CD4-positive, alpha-beta T cell treated with Interleukin-4 for 4 hours (primary cell): ENCODE measurements at regions not wholly inside any gene's neighbourhood (a gene's known extent, or its start where the extent isn't known, plus 50 kb on each side); places are given as distances from the start of the nearest gene placed in this dataset.

Source experiments
- DNase-seq: peaks from one replicate; pipeline ENCODE4 v3.0.0-alpha.2; 2020

DNA sequence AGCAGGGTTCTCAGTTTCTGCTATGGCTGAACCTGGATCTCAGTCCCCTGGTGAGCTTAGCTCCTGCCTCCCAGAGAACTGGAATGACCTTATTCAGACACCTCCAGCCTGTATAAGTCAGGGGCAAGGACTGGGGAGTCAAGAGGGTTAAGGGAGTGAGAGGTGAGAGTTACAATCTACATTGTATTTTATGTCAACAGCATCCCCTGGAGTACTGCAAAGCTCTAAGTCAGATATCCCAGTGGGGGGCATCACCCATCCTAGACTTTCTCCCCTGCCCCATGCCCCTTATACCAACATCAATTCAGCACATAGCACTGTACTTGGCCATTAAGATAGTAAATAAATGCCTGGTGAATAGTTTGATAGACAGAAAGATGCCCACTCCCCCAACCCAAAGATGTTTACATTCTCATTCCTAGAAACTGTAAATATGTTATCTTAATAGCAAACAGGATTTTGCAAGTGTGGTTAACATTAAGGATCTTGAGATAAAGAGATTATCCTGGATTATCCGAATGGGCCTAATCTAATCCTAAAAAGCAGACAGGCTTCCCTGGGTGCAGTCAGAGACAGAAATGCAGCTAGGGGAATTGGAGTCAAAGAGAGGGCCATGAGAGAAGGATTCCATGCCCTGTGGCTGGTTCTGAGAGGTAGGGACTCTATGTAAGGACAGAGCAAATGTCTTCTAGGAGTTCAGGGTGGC is 132.3 kb upstream of the RASGRP1 start:
- DNase-seq, result no peak

DNA sequence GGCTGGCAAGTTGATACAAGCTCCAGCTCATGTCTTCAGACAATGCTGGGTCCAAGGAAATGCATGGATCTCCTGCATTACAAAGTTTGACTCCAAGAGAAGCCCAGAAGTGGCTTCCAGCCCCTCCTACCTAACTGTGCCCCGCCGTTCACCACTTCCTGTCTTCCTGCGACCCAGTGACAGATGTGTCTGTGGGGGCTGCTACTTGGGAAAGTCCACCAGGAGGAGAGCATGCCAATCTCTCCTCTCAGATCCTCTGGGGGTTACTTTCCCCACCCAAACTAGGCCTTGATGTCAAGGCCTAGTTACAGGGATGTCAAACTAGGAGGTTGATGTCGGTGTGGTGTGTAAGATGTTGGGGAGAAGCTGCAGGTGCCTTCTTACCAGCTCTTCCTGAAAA is 133.6 kb upstream of the RASGRP1 start:
- no peak for DNase-seq

DNA sequence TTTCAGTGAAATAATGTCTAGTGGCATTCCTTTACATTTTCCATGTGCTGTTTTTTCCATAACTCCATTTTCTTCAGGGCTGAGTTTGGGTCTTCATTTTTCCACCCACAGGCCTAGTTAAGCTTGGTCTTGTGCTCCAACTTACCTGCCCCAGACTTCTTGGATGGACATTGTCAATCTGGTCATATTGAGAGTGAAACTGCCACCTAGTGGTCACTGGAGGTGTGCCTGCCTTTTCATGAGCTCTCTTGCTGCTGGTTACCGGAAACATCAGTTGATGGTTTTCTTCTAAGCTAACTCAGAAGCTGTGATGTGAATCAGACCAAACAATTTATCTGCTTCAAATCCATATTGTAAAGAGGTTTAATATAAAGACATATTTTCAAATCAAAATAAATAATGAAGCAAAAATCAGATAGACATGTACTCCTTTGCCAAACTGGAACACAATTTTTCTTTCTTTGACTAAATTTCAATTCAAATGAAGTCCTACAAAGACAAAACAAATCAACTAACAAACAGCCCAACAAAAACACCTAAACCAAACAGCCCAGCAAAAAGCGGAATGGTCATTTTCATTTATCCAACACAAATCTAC is 135.1 kb upstream of the RASGRP1 start:
- DNase-seq, result peak; percentile 84

DNA sequence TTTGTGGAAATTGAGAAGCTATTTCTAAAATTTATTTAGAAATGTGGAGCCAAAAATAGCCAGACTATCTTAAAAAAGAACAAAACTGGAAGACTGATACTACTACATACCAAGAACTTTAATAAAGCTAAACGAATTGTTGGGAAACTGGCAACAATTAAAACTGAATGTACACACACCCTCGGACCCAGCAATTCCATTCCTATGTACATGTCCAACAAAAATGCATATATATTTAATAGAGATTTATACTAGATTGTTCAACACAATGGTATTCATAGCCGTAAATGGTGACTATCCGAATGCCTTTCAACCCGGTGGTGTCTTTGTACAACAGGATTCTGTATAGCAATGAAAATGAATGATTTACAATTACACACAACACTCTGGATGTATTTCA is 136.5 kb upstream of the RASGRP1 start:
- no peak for DNase-seq

DNA sequence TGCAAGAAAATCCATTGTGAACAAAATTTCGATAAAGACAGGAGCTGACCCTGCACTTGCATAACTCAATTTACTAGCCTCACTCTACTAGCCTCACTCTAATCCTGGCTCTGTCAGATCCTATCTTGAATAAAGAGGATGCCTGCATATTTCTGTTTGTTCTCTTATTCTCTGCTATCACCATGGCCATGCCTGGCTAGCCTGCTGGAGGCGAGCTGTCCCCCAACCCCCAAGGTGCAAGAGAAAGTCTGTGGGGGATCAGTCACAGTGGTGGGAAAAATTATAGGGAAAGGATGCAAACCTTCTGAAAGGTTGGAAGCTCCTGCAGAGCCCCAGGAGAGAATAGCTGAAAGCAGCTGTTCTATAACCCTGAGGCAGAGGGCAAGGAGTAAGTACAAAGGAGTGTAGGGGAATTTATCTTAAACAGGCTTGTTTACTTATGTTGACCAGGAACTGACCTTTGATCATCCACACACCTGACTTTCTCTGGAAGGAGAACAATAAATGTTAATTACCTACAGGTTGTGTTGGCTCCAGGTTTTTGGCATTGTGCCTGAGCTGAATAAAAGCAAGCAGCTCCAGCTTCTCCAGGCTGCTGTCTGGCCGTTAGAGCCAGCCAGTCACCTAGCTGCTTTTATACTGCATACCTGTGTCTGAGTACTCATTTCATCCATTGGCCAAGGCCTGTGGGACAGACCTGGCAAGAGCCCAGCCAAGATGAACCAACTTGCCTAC is 137.7 kb upstream of the RASGRP1 start:
- no peak for DNase-seq

DNA sequence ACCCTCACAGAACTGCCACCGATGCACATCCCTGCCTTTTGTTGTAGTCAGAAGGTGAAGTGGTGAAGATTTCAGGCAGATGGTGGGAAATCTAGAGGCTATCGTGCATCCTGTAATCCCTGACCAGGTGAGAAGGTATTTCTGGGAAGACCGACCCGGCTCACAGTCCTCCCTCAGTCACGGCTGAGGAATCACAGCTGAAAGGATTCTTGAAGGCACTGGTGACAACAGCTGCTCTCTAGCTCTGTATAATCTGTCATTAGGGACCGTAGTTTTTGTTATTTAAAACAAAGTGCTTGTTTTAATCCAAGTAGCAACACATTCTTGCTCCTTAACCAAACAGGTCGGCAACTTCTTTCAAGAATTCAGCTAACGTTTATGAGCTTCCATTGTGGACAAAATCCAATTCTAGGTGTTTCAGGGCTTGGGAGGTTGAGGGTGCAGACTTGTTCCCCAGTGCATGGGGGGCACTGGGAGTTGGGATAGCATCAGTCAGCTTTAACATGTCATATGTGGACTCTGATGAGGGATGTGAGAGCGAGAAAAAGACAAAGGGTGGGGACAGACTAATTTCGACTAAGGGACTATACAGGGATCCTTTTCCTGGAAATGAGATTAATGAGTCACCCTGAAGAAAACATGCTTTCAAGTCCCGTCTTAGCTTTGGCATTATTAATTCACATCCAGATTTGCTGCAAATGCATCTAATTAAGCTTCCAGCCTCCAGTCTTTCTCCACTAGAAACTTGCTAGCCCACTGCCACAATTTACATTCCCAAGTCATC is 141.0 kb upstream of the RASGRP1 start:
- DNase-seq, result no peak

DNA sequence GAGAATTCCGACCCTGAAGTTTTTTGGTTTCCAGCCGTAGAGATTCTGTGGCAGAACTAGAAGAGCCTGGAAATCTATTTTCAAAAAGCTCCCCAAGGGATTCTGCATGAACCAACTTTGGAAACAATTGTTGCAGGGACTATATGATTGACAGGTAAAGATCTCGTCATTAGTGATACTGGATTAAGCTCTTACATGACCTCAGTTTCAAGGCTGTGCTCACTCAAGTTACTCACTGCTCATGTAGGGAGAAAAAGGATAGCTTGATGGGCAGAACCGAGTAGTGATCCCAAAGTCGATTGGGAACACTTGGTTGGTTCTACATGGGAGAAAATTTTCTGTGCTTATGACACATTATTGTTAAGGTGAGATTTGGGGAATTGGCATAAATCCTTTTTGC is 142.3 kb upstream of the RASGRP1 start:
- DNase-seq, result no peak

DNA sequence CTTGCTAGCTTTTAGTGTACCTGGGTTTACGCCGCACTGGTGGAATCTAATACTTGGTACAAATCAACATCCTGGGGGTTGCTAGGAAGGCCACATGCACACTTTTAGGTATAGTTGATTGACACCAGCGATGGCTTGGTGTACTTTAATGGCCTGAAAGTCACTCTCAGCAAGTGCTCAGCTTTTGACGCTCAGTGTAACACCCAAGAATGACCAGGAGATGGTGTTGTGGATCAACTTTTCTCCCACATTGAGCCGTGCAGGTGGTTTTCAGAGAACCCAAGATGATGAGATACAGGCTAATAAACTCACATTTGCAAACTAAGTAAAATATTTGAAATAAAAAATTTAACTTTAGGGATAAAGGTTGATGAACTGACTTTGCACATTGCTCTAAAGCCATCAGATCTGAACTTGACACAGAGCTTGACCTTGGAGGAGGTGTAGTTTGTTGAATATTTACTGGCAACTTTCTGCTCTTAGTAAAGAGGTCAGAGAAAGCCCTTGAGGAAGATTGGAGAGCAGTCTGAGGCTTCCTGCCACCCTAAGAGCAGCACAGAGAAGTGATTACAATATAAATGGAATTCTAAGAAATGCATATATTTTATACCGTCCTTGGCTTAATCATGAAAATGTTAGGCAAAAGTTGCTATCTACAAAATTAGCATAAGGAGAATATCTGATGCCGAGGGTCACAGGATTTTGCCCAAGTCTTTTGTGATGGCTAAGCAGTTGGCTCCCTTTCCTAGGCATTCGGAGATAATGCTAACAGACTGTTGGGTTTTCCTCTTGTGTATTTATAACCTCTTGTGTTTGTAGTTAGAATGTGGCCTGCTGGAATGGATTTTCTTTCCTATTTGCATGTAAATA is 143.4 kb upstream of the RASGRP1 start:
- peak; percentile 62 for DNase-seq

DNA sequence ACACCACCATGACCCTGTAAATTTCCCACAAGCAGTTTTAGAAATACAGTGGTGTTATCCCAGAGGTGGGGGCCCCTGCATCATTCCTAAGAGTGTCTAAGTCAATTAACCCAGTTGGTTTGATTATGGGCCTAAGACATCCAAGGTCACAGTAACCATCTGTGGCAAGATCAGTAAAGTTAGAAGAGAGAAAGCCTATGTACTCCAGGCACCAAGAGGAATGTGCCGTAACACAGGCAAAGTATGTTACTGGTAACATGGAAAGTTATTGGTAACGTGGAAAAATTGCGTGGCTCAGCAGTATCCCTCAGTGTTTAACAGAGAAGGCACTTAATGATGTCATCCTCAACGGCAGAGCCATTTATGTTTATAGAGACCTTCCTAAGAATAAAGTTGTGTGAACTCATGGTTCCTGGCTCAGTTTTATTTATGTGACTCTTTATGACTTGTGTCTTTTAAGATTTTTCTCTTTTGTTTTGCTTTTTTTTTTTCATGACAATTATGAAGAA is 144.1 kb upstream of the RASGRP1 start:
- DNase-seq, result no peak

DNA sequence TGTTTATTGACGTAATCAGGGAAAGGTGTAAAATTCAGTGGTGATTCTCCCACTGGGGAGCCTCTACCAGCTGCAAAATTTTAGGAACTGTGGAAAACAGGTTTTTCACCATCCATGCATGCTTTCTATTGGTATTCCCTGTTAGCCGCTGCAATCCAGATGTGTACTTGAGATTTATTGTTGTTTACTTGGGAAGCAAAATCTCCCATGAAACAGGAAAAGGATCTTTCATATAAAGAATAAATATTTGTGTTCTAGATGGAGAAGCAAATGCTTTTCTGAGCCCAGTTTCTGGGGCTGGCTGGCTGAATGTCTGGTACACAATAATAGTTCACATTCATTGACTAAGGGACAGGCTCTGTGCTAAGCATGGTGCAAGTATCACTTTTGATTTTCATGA is 144.6 kb upstream of the RASGRP1 start:
- DNase-seq, result no peak

DNA sequence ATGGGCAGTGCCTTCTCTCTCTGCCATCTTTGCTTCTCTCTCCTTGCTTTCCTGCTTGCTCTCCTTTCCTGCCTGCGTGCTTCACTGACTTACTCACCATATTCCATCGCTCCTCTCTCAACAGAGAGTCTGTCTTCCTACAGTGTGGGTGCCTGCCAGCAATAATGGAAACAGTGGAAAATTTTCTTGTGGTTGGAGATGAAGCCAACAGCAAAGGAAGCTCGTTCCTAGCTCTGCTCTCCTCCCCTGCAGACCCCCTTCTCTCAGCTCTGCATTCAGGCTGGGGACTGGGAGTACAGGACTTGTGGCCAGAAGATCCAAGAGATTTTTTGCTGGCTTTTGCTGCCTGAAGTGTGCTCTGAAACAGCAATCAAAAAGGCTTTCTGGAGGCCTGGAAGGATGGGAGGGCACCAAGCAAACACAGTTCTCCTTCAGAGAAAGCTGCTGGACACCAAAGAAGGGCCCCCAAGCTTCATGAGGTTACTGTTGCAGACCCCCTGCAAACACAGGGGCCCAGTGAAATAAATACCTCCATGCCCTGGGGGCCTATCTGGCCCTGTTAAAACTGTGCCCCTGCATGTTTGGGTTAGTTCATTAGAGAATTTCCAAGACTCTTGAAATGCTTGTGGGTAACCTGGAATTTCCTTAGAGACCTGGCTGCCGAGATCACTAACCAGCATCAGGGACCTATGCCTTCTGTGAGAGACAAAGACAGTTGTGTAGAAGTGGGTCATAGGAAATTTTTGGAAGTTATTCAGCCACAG is 149.9 kb upstream of the RASGRP1 start:
- no peak for DNase-seq

DNA sequence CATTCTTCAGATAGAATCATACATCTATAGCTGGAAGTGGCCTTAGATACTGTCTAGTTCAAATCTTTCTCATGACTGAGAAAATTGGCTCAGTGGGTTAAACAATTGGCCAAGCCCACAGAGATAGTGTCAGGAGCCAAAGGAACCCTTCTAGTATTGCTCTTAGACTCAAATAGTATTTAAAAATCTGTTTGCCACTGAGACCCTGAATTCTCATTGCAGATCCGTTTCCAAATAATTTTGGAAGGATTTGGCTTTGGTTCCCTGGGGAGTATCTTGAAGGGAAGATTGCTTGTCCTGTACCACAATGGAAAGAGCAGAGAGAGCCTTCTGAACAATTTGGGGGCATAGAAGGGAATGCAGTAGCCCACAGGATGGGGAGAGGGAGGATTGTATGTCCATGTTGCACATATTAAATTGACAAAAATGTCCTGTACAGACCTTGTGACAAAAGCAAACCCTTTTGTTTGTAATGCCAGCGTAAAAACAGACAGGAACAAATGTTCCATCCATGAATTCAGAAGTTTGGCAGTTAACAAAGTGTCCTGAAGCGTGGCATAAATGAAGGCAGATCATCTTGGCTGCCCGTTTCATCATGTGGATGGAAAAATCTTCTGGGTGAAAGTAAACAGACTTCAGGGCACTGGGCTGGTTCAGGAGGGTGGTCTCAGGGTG is 156.4 kb upstream of the RASGRP1 start:
- DNase-seq, result no peak

DNA sequence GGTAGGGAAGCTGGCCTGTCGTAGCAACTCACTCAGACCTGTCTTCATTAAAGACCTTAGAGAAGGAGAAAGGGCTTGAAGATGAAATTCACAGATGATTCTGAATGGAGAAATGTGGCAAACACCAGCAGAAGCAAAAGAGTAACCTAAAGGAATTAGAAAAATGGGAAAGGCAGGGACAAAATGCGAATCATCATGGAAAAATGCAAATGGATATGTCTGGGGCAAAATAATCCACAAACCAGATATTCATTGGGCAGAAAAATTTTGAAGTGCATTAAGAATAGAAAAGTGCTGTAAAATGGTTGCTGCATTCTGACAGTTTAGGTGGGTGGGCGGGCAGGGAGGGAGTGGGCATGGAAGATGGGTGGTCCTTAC is 156.9 kb upstream of the RASGRP1 start:
- no peak for DNase-seq

DNA sequence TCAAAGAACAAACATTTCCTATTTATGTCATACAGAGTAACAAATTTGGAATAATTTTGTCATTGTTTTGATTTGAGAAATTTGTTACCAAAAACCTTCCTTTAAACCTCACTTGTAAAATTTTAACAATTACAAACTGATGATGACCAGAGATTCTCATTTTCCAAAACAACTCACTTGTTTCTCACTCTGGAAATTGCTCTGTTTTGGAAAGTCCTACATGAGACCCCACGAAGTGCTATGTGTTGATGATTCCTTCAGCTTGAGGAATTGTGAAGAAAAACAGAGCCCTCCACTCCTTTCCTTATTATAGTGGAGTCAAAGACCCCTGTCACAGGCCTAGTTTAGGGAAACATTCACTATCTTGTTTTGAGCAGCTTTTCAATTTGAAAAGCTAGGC is 157.6 kb upstream of the RASGRP1 start:
- DNase-seq, result no peak

DNA sequence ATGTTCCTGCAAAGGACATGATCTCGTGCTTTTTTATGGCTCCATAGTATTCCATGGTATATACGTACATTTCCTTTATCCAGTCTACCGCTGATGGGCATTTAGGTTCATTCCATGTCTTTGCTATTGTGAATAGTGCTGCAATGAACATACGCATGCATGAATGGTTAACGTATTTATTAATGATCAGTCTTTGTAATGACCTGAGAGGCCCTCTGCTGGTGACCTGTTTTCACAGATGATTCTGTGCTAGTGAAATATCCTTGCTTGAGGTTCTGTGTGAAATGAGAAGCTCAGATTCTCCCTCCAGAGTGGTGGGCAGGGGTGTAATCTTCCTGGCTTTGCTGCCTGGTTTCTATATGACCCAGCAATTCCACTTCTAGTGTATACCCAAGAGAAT is 160.2 kb upstream of the RASGRP1 start:
- no peak for DNase-seq

DNA sequence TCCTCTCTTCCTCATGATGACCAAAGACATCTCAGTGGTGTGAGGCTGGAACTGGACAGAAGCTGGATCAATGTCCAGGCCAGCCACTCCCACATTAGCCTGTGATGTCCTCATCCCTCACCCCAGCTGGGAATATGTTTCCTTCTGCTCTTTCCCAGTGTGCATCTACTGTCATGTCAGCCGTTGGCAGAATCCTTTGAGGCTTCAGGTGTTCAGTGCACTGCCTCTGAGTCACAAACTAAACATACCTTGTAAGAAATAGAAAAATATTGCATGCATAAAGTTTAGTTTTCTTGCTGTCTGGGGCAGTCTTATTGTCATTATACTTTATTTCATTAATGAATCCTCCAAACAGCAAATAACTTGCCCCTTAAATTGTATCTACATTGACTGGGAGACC is 161.6 kb upstream of the RASGRP1 start:
- no peak for DNase-seq

DNA sequence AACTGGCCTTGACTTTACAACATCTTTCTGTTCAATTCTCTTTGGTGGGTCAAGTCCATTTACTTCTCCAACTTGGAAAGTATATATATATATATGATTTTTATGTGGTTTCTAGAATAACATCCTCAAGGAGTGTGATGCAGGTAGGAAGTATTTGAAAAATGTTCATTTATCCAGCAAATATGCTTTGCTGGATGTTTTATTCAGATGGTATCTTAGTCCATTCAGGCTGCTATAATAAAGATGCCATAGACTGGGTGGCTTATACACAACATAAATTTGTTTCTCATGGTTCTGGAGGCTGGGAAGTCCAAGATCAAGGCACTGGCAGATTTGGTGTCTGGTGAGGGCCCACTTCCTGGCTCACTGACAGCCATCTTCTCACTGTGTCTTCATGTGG is 168.7 kb upstream of the RASGRP1 start:
- DNase-seq, result no peak

DNA sequence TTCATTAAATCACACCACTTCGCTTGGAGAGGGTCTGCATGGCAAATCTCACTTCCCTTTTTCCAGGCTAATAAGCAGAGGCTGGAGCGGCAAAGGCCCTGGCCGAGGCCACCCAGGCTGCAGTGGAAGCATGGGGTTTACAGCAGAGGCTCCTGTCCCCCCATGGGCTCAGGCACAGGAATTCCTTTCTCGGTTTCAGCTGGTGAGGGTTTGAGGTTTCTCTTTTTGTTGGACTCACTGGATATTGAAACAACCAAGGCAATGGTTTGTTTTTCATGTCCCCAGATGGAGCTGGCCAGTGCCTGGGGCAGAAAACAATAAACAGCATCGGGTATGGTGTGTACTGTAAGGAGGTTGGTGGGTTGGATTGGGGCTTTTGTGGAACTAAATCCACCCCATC is 175.6 kb upstream of the RASGRP1 start:
- no peak for DNase-seq

DNA sequence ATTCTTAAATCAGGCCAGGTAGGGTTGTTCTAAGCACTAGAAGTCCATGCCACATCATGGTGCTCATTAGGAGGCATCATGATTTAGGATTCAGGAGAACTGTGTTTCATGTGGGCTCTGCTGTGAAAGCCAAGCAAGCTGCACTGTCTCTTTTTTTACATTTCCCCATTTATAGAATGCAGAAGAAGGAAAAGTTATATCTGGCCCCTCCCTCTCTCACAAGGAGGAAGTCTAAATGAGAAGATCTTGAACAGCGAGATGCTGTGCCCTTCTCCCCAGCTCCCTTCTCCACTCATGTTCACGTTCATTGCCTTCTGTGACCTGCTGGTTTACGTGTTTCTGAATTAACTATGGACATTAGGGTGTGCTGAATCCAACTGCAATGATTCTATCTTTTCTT is 178.5 kb upstream of the RASGRP1 start:
- DNase-seq, result no peak

DNA sequence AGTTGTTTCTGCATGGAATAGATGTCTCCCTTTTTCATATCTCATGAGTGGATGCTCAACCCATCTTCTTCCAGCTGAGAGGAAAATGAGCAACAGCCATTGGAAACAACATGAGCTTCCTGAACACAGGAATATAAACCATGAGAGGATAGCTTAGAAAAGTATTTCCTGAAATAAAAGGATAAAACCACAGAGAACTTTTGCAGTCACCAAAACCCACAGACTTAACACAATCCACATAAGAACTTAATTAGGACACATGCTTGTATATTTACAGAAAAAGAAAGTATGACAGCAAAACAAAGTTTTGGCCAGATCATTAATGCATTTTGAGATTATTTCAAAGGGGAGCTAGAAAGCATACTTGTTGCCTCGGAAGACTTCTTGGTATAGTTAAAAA is 180.5 kb upstream of the RASGRP1 start:
- no peak for DNase-seq

DNA sequence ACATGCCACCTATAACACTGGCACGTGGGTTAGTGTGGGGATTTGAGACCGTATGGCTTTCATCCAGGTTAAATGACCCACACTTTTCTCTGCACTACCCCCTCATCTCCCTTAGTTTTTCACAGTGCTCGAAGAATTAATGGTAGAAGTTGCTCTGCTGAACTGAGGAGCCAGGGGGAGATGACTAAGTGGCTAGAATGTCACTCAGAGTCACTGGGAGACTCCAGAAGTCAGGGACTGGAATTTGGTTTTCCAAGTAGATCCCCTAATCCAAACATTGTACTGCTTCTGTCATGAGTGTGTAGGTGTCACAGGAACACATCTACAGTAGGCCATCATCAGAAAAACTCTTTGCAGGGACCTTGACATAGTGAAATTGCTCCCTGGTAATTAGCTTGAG is 181.0 kb upstream of the RASGRP1 start:
- DNase-seq, result no peak
